HCT116 (cell line): ENCODE measurements at regions not wholly inside any gene's neighbourhood (a gene's known extent, or its start where the extent isn't known, plus 50 kb on each side); places are given as distances from the start of the nearest gene placed in this dataset.

Experiments used
- ATAC-seq: fragments of 200-7000 bp; cut with Tn5 transposase; 2 replicates; pipeline ENCODE4 v1.9.1; 2020; ENCODE audit warnings: mild to moderate bottlenecking, moderate library complexity
- BruUV-seq: library from RNA; stranded (reverse); fragments of 400-500 nt; replicated peaks from 2 replicates; lab custom pipeline; 2021; lab: Mats Ljungman, UMichigan
- CTCF ChIA-PET: fragments of 300-600 bp; sonication (Branson Sonifier 250); formaldehyde crosslinking; loops from one replicate; lab custom pipeline; 2021; ENCODE audit warnings: antibody characterized with exemption; lab: Charles Lee
- POLR2A ChIA-PET: fragments of 300-600, 350-600 bp; sonication (Branson Sonifier 250); formaldehyde crosslinking; loops from one replicate; lab custom pipeline; 2021; ENCODE audit warnings: antibody characterized with exemption; lab: Charles Lee
- RAD21 ChIA-PET, 2 experiments: fragments of 300-600 bp; sonication (Branson Sonifier 250); formaldehyde crosslinking; loops; one replicate each; lab custom pipeline; 2023; ENCODE audit warnings: low total read pairs in 2 of 2; ENCODE audit not compliant: uncharacterized antibody in 2 of 2, unreplicated experiment in 2 of 2, low non-redundant PET in 1 of 2; lab: Charles Lee
- DNase-seq: peaks from one replicate; pipeline ENCODE4 v3.0.0-alpha.2; 2010; ENCODE audit warnings: low read depth, low spot score
- H2AFZ ChIP-seq: fragments of 200-600 bp; shearing (Covaris generic), sonication (generic); 2 replicates; pipeline ENCODE4 v1.6.1; 2017; ENCODE audit warnings: low read depth, mixed run types, mixed read lengths, antibody characterized with exemption, low read length; ENCODE audit not compliant: poor library complexity, severe bottlenecking
- H3K27ac ChIP-seq: 2 replicates; pipeline ENCODE4 v1.5.1; 2012; ENCODE audit warnings: low read depth, low read length
- H3K27me3 ChIP-seq: fragments of 200-600 bp; sonication (generic); 2 replicates; pipeline ENCODE4 v1.6.1; 2016; ENCODE audit warnings: mixed run types, low read length, mixed read lengths; ENCODE audit not compliant: insufficient read depth
- H3K36me3 ChIP-seq, 2 experiments: fragments of 200-500 bp in 1 of 2; fragments of 200-600 bp in 1 of 2; sonication (Bioruptor generic) in 1 of 2; sonication (generic) in 1 of 2; 2 replicates each; pipeline versions ENCODE4 v1.5.1 to v1.6.1; 2014 to 2016; ENCODE audit warnings: low read length in 2 of 2, inconsistent platforms in 1 of 2, mixed read lengths in 1 of 2, mixed run types in 1 of 2; ENCODE audit not compliant: insufficient read depth in 2 of 2, control insufficient read depth in 1 of 2
- H3K4me1 ChIP-seq, 2 experiments: fragments of 200-600 bp in 1 of 2; sonication (generic) in 1 of 2; 2 replicates each; pipeline versions ENCODE4 v1.5.1 to v1.6.1; 2012 to 2017; ENCODE audit warnings: low read length in 2 of 2, inconsistent platforms in 1 of 2, mild to moderate bottlenecking in 1 of 2, mixed read lengths in 1 of 2, mixed run types in 1 of 2, moderate library complexity in 1 of 2; ENCODE audit not compliant: insufficient read depth in 2 of 2, control insufficient read depth in 1 of 2
- H3K4me2 ChIP-seq: fragments of 200-600 bp; sonication (generic); 2 replicates; pipeline ENCODE4 v1.6.1; 2017; ENCODE audit warnings: mixed run types, low read length, mixed read lengths
- H3K4me3 ChIP-seq, 2 experiments: fragments of 200-600 bp in 1 of 2; sonication (generic) in 1 of 2; replicated peaks in 1 of 2; 2 replicates each; pipeline ENCODE4 v1.5.1; 2011 to 2016; ENCODE audit warnings: low read length in 2 of 2, control low read depth in 1 of 2, low read depth in 1 of 2, mild to moderate bottlenecking in 1 of 2, mixed read lengths in 1 of 2, mixed run types in 1 of 2
- H3K79me2 ChIP-seq: fragments of 200-600 bp; sonication (generic); 2 replicates; pipeline ENCODE4 v1.6.1; 2017; ENCODE audit warnings: mild to moderate bottlenecking, mixed run types, low read length, moderate library complexity, mixed read lengths; ENCODE audit not compliant: insufficient read depth
- H3K9ac ChIP-seq: fragments of 200-600 bp; sonication (generic); 2 replicates; pipeline ENCODE4 v1.6.1; 2016; ENCODE audit warnings: low read length, mixed read lengths
- H3K9me2 ChIP-seq: fragments of 200-600 bp; sonication (generic), shearing (Covaris generic); 2 replicates; pipeline ENCODE4 v1.6.1; 2017; ENCODE audit warnings: mixed run types, mild to moderate bottlenecking, moderate library complexity; ENCODE audit not compliant: insufficient read depth
- H3K9me3 ChIP-seq, 2 experiments: fragments of 200-500 bp in 1 of 2; fragments of 200-600 bp in 1 of 2; sonication (Bioruptor generic) in 1 of 2; sonication (generic) in 1 of 2; 2 replicates each; pipeline ENCODE4 v1.6.1; 2014 to 2017; ENCODE audit warnings: low read length in 2 of 2, mixed read lengths in 2 of 2, inconsistent platforms in 1 of 2, low read depth in 1 of 2, mild to moderate bottlenecking in 1 of 2, mixed run types in 1 of 2, moderate library complexity in 1 of 2; ENCODE audit not compliant: control insufficient read depth in 1 of 2, insufficient read depth in 1 of 2
- H4K20me1 ChIP-seq: fragments of 200-600 bp; sonication (generic), shearing (Covaris generic); 2 replicates; pipeline ENCODE4 v1.6.1; 2017; ENCODE audit warnings: mixed run types, mild to moderate bottlenecking, moderate library complexity; ENCODE audit not compliant: insufficient read depth
- CBX3 ChIP-seq: IDR thresholded peaks from 2 replicates; pipeline ENCODE4 v1.6.1; 2012; ENCODE audit warnings: low read depth
- CEBPB ChIP-seq: IDR thresholded peaks from 2 replicates; pipeline ENCODE4 v1.6.1; 2012; ENCODE audit warnings: low read depth
- EGR1 ChIP-seq: IDR thresholded peaks from 2 replicates; pipeline ENCODE4 v1.6.1; 2012; ENCODE audit warnings: low read depth
- EZH2 ChIP-seq: fragments of 200-600 bp; sonication (generic); IDR thresholded peaks from 2 replicates; pipeline ENCODE4 v1.6.1; 2017; ENCODE audit warnings: antibody characterized with exemption, mixed run types
- EZH2phosphoT487 ChIP-seq: fragments of 200-600 bp; IDR thresholded peaks from 2 replicates; pipeline ENCODE4 v1.6.1; 2018; ENCODE audit warnings: antibody characterized with exemption, borderline replicate concordance
- FOSL1 ChIP-seq: IDR thresholded peaks from 2 replicates; pipeline ENCODE4 v1.6.1; 2012; ENCODE audit warnings: low read depth
- JUND ChIP-seq: IDR thresholded peaks from 2 replicates; pipeline ENCODE4 v1.6.1; 2012
- MAX ChIP-seq: IDR thresholded peaks from 2 replicates; pipeline ENCODE4 v1.6.1; 2012
- POLR2A ChIP-seq: IDR thresholded peaks from 2 replicates; pipeline ENCODE4 v1.7.0; 2011; ENCODE audit warnings: borderline replicate concordance; ENCODE audit not compliant: insufficient read depth, insufficient read length; ENCODE audit errors: extremely low read depth
- POLR2AphosphoS5 ChIP-seq: IDR thresholded peaks from 2 replicates; pipeline ENCODE4 v1.6.1; 2011; ENCODE audit warnings: mild to moderate bottlenecking, low read depth, low read length, moderate library complexity
- RAD21 ChIP-seq: IDR thresholded peaks from 2 replicates; pipeline ENCODE4 v1.6.1; 2012; ENCODE audit warnings: low read depth, mild to moderate bottlenecking
- SIN3A ChIP-seq: IDR thresholded peaks from 2 replicates; pipeline ENCODE4 v1.6.1; 2012; ENCODE audit warnings: low read depth
- SP1 ChIP-seq: IDR thresholded peaks from 2 replicates; pipeline ENCODE4 v1.6.1; 2012; ENCODE audit warnings: low read depth
- SRF ChIP-seq: IDR thresholded peaks from 2 replicates; pipeline ENCODE4 v1.6.1; 2012; ENCODE audit warnings: low read depth
- TCF7L2 ChIP-seq: IDR thresholded peaks from 2 replicates; pipeline ENCODE4 v1.7.0; 2011; ENCODE audit warnings: borderline replicate concordance, inconsistent platforms; ENCODE audit not compliant: insufficient read depth, insufficient read length; ENCODE audit errors: extremely low read depth
- YY1 ChIP-seq: IDR thresholded peaks from 2 replicates; pipeline ENCODE4 v1.6.1; 2011; ENCODE audit warnings: low read length, low read depth, moderate library complexity, mild to moderate bottlenecking; ENCODE audit not compliant: insufficient replicate concordance; ENCODE audit errors: extremely low read depth
- ZFX ChIP-seq: fragments of 450-650 bp; IDR thresholded peaks from 2 replicates; pipeline ENCODE4 v1.6.1; 2017
- ZNF274 ChIP-seq: fragments of 200-500 bp; sonication (Bioruptor generic); IDR thresholded peaks from 2 replicates; pipeline ENCODE4 v1.6.1; 2014; ENCODE audit warnings: mild to moderate bottlenecking, low read depth, low read length, inconsistent platforms
- intact Hi-C: fragments of 100-400 bp; cut with micrococcal nuclease; formaldehyde crosslinking; loops from 2 replicates; pipeline ENCODE4 v1.10.0; 2022
- TF ChIP-seq, protein P1 (sequence below): IDR thresholded peaks from 2 replicates; pipeline ENCODE4 v1.6.1; 2011; ENCODE audit warnings: mild to moderate bottlenecking, low read length, moderate library complexity; ENCODE audit not compliant: insufficient replicate concordance; ENCODE audit errors: extremely low read depth

DNA sequence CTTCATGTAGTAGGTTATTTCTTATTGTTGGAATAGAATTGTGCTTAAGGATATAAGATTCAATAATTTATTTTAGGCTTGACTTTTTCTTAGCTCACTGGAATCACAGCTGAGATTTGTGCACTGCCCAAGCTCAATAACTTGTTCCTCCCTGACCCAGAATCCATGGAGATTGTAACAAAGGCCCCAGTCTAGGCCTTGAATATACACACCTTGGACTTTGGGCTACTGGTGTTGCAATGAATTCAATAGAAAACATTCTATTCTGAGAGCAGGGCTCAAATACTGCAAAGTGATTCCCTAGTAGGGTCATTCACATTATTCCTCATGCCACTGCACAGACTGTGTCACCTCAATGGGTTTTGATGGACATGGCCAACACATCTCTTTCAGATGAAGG, 352.4 kb downstream of the GALC start:
- RAD21 ChIA-PET, result no interaction called here
- CTCF ChIA-PET, result no interaction called here
- Histone ChIP-seq H3K4me2 (no peak overlapping the region), H3K27me3 (no peaks in the 10 kb centered on the region), H3K4me3 (no peak overlapping the region), H3K9ac (no peak overlapping the region), H3K9me3 (peaks cover 7 to 22% of the 10 kb centered on the region in 2 experiments; a peak in 2 of 4 replicates), H3K4me1 (no peaks in the 10 kb centered on the region), H3K27ac (no peak overlapping the region), H3K79me2 (no peaks in the 10 kb centered on the region), H2AFZ (no peak overlapping the region), H3K9me2 (no peaks in the 10 kb centered on the region), H3K36me3 (no peaks in the 10 kb centered on the region), H4K20me1 (no peaks in the 10 kb centered on the region)
- intact Hi-C loops, result no loop called here
- no peak for ATAC-seq
- TF ChIP-seq EZH2 (no peak), FOSL1 (no peak), CEBPB (no peak), SIN3A (no peak), TCF7L2 (no peak), YY1 (no peak), SRF (no peak), RAD21 (no peak), SP1 (no peak), MAX (no peak), EZH2phosphoT487 (no peak), CBX3 (no peak), POLR2A (no peak), ZFX (no peak), EGR1 (no peak), JUND (no peak), POLR2AphosphoS5 (no peak), ZNF274 (no peak)
- TF ChIP-seq, protein P1, sequence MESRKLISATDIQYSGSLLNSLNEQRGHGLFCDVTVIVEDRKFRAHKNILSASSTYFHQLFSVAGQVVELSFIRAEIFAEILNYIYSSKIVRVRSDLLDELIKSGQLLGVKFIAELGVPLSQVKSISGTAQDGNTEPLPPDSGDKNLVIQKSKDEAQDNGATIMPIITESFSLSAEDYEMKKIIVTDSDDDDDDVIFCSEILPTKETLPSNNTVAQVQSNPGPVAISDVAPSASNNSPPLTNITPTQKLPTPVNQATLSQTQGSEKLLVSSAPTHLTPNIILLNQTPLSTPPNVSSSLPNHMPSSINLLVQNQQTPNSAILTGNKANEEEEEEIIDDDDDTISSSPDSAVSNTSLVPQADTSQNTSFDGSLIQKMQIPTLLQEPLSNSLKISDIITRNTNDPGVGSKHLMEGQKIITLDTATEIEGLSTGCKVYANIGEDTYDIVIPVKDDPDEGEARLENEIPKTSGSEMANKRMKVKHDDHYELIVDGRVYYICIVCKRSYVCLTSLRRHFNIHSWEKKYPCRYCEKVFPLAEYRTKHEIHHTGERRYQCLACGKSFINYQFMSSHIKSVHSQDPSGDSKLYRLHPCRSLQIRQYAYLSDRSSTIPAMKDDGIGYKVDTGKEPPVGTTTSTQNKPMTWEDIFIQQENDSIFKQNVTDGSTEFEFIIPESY, result no peak
- POLR2A ChIA-PET, result no interaction called here
- no TSS peak for BruUV-seq
- DNase-seq, result no peak
